ENCODE measurements at regions not wholly inside any gene's neighbourhood (a gene's known extent, or its start where the extent isn't known, plus 50 kb on each side); places are given as distances from the start of the nearest gene placed in this dataset.

- DNase-seq = no peak
Measured at GRCh38 chr20:60947819-60948218, 304.2 kb upstream of the CDH4 start.

GRCh38 chr20:60948224-60948623 is 303.8 kb upstream of the CDH4 start:
- no peak for DNase-seq

- no peak for DNase-seq
Measured at GRCh38 chr20:60950561-60950960, 301.5 kb upstream of the CDH4 start.

GRCh38 chr20:60950974-60951373 is 301.1 kb upstream of the CDH4 start:
- DNase-seq = no peak

GRCh38 chr20:60952861-60953260 is 299.2 kb upstream of the CDH4 start:
- no peak for DNase-seq

GRCh38 chr20:60953321-60953720 is 298.7 kb upstream of the CDH4 start:
- DNase-seq = no peak

GRCh38 chr20:60955706-60956105 is 296.4 kb upstream of the CDH4 start:
- DNase-seq = no peak

- DNase-seq = no peak
Measured at GRCh38 chr20:60956194-60956593, 295.9 kb upstream of the CDH4 start.

- DNase-seq = no peak
Measured at GRCh38 chr20:60957621-60958020, 294.4 kb upstream of the CDH4 start.

GRCh38 chr20:60959971-60960370 is 292.1 kb upstream of the CDH4 start:
- DNase-seq = no peak

GRCh38 chr20:60960500-60960899 is 291.6 kb upstream of the CDH4 start:
- DNase-seq = no peak

GRCh38 chr20:60961551-60961950 is 290.5 kb upstream of the CDH4 start:
- DNase-seq = no peak

- DNase-seq = no peak
Measured at GRCh38 chr20:60962367-60963045, 289.6 kb upstream of the CDH4 start.

GRCh38 chr20:60963146-60963545 is 288.9 kb upstream of the CDH4 start:
- no peak for DNase-seq

GRCh38 chr20:60964911-60965310 is 287.1 kb upstream of the CDH4 start:
- no peak for DNase-seq

GRCh38 chr20:60966031-60966430 is 286.0 kb upstream of the CDH4 start:
- DNase-seq = no peak

- DNase-seq = no peak
Measured at GRCh38 chr20:60966766-60967165, 285.3 kb upstream of the CDH4 start.

- DNase-seq = no peak
Measured at GRCh38 chr20:60967431-60968316, 284.4 kb upstream of the CDH4 start.

- DNase-seq = no peak
Measured at GRCh38 chr20:60968853-60969720, 283.0 kb upstream of the CDH4 start.

GRCh38 chr20:60970601-60971000 is 281.5 kb upstream of the CDH4 start:
- no peak for DNase-seq

- DNase-seq = no peak
Measured at GRCh38 chr20:60974022-60974421, 278.0 kb upstream of the CDH4 start.

GRCh38 chr20:60974441-60974945 is 277.6 kb upstream of the CDH4 start:
- DNase-seq = no peak

- no peak for DNase-seq
Measured at GRCh38 chr20:60976139-60976538, 275.9 kb upstream of the CDH4 start.
